Panc1 (cell line): ENCODE measurements at regions not wholly inside any gene's neighbourhood (a gene's known extent, or its start where the extent isn't known, plus 50 kb on each side); places are given as distances from the start of the nearest gene placed in this dataset.

Source experiments
- ATAC-seq: fragments of 200-7000 bp; cut with Tn5 transposase; 2 replicates; pipeline ENCODE4 v1.9.1; 2020; ENCODE audit warnings: mild to moderate bottlenecking, moderate library complexity
- BruUV-seq: library from RNA; stranded (reverse); fragments of 400-500 nt; replicated peaks from 2 replicates; lab custom pipeline; 2021; lab: Mats Ljungman, UMichigan
- CTCF ChIA-PET: fragments of 300-600 bp; sonication (Branson Sonifier 250); formaldehyde crosslinking; loops from one replicate; lab custom pipeline; 2022; ENCODE audit warnings: antibody characterized with exemption; lab: Charles Lee
- POLR2A ChIA-PET: fragments of 300-600 bp; sonication (Branson Sonifier 250); formaldehyde crosslinking; loops from one replicate; lab custom pipeline; 2022; ENCODE audit warnings: antibody characterized with exemption; lab: Charles Lee
- DNase-seq: peaks from one replicate; pipeline ENCODE4 v3.0.0-alpha.2; 2010; ENCODE audit warnings: low read depth, low spot score
- H3K27ac ChIP-seq: 2 replicates; pipeline ENCODE4 v1.5.1; 2011; ENCODE audit warnings: mild to moderate bottlenecking, low read length, inconsistent platforms
- H3K27me3 ChIP-seq: fragments of 200-500 bp; sonication (Bioruptor generic); 2 replicates; pipeline ENCODE4 v1.6.0; 2014; ENCODE audit warnings: low read length, inconsistent platforms; ENCODE audit not compliant: control insufficient read depth, insufficient read depth
- H3K36me3 ChIP-seq: fragments of 200-500 bp; sonication (Bioruptor generic); 2 replicates; pipeline ENCODE4 v1.5.1; 2014; ENCODE audit warnings: inconsistent platforms, mild to moderate bottlenecking, low read length, moderate library complexity; ENCODE audit not compliant: control insufficient read depth, insufficient read depth
- H3K4me1 ChIP-seq: 2 replicates; pipeline ENCODE4 v1.5.1; 2011; ENCODE audit warnings: inconsistent platforms, mild to moderate bottlenecking, low read length, moderate library complexity; ENCODE audit not compliant: control insufficient read depth, insufficient read depth
- H3K4me3 ChIP-seq, 2 experiments: 2 replicates each; pipeline ENCODE4 v1.5.1; 2011 to 2012; ENCODE audit warnings: low read depth in 2 of 2, low read length in 2 of 2, mild to moderate bottlenecking in 2 of 2, inconsistent platforms in 1 of 2, moderate library complexity in 1 of 2
- H3K9me3 ChIP-seq: fragments of 200-500 bp; sonication (Bioruptor generic); 2 replicates; pipeline ENCODE4 v1.5.1; 2014; ENCODE audit warnings: low read depth, mild to moderate bottlenecking, inconsistent platforms, low read length, moderate library complexity; ENCODE audit not compliant: control insufficient read depth, insufficient read depth
- POLR2AphosphoS5 ChIP-seq: IDR thresholded peaks from 2 replicates; pipeline ENCODE4 v1.6.1; 2012; ENCODE audit warnings: mild to moderate bottlenecking, low read depth, low read length, moderate library complexity
- TCF7L2 ChIP-seq: IDR thresholded peaks from 2 replicates; pipeline ENCODE4 v1.6.1; 2011; ENCODE audit warnings: mild to moderate bottlenecking, low read depth, low read length, inconsistent platforms
- in situ Hi-C: cut with HindIII; loops from 2 replicates; pipeline ENCODE4 v1.10.0; 2016; ENCODE audit warnings: low sequenced_read_pairs, low pct_unique_long_range_greater_than_20kb
- intact Hi-C: fragments of 100-400 bp; cut with micrococcal nuclease; formaldehyde crosslinking; loops from one replicate; pipeline ENCODE4 v1.10.0; 2022; ENCODE audit not compliant: unreplicated experiment
- TF ChIP-seq, protein P1 (sequence below), 2 experiments: IDR thresholded peaks; 2 replicates each; pipeline ENCODE4 v1.6.1; 2011 to 2012; ENCODE audit warnings: low read depth in 2 of 2, control low read depth in 1 of 2, low read length in 1 of 2, mild to moderate bottlenecking in 1 of 2, moderate library complexity in 1 of 2; ENCODE audit not compliant: insufficient read depth in 1 of 2
- TF ChIP-seq, protein P2 (sequence below): fragments of 450-650 bp; IDR thresholded peaks from 2 replicates; pipeline ENCODE4 v1.5.1; 2017; ENCODE audit warnings: mild to moderate bottlenecking

DNA sequence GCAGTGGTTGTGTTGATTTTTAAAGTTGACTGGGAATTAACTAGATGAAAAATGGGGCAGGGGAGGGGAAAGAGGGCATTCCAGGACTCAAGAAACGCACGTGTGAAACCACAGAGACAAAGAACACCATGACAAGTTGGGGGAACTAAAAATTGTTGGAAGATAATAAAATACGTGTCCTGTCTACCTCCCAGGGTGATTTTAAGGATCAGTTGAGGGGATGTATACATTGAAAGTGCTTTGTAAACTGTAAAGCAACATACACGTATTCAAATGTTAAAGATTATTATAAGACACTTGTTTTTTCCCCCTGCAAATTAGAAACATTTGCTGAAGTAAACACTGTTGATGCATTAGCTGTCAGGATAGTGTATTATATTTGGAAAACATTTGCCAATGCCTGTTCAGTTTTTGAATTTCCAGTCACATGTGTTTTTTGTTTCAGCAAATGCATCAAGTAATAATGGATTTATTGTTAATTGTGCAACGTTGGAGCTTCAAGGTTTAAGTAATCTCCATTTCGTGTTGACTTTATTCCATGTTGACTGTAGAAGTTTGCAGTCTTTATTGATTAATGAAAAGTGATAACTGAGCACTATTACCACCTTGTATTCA is 412.7 kb downstream of the ACTL7B start:
- CTCF ChIA-PET = no interaction called here
- POLR2A ChIA-PET = no interaction called here
- in situ Hi-C loops (no loop called here), intact Hi-C loops (no loop called here)
- Histone ChIP-seq H3K9me3 (no peaks in the 10 kb centered on the region), H3K27me3 (no peaks in the 10 kb centered on the region), H3K36me3 (no peaks in the 10 kb centered on the region), H3K4me3 (no peak overlapping the region), H3K4me1 (no peaks in the 10 kb centered on the region), H3K27ac (no peak overlapping the region)
- no peak for DNase-seq
- TF ChIP-seq, protein P1, sequence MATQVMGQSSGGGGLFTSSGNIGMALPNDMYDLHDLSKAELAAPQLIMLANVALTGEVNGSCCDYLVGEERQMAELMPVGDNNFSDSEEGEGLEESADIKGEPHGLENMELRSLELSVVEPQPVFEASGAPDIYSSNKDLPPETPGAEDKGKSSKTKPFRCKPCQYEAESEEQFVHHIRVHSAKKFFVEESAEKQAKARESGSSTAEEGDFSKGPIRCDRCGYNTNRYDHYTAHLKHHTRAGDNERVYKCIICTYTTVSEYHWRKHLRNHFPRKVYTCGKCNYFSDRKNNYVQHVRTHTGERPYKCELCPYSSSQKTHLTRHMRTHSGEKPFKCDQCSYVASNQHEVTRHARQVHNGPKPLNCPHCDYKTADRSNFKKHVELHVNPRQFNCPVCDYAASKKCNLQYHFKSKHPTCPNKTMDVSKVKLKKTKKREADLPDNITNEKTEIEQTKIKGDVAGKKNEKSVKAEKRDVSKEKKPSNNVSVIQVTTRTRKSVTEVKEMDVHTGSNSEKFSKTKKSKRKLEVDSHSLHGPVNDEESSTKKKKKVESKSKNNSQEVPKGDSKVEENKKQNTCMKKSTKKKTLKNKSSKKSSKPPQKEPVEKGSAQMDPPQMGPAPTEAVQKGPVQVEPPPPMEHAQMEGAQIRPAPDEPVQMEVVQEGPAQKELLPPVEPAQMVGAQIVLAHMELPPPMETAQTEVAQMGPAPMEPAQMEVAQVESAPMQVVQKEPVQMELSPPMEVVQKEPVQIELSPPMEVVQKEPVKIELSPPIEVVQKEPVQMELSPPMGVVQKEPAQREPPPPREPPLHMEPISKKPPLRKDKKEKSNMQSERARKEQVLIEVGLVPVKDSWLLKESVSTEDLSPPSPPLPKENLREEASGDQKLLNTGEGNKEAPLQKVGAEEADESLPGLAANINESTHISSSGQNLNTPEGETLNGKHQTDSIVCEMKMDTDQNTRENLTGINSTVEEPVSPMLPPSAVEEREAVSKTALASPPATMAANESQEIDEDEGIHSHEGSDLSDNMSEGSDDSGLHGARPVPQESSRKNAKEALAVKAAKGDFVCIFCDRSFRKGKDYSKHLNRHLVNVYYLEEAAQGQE (IDR thresholded peaks at IDR 0.05; ENCODE audit: insufficient read depth in 1 of 2, low read depth in 2 of 2, low read length in 1 of 2) = no peak
- no peak for TF ChIP-seq POLR2AphosphoS5
- TF ChIP-seq TCF7L2 = no peak
- ATAC-seq = no peak
- BruUV-seq = no TSS peak

DNA sequence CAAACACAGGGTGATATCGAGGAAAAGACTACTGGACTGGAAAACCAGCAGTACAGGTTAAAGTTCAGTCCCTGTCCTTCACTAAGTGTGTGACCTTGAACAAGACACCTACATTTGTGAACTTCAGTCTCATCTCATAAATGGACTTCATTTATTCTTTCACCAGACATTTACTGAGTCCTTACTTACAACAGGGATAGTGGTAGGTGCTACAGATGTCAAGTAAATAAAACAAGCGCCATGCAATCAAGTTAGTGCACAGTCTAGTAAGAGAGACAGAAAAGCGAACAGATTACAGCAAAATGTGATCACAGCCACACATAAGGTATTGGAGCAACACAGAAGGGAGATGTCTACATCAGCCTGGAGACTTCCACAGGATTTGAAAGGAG is 413.2 kb downstream of the ACTL7B start:
- no peaks in the 10 kb centered on the region for H3K27me3 ChIP-seq
- ATAC-seq (no peak), DNase-seq (no peak)
- POLR2A ChIA-PET = no interaction called here
- no TSS peak for BruUV-seq
- H3K27ac ChIP-seq = no peak overlapping the region
- no peaks in the 10 kb centered on the region for H3K9me3 ChIP-seq
- intact Hi-C loops = no loop called here
- in situ Hi-C loops = no loop called here
- H3K36me3 ChIP-seq = no peaks in the 10 kb centered on the region
- H3K4me3 ChIP-seq = no peak overlapping the region
- TF ChIP-seq TCF7L2 = no peak
- TF ChIP-seq, protein P2, sequence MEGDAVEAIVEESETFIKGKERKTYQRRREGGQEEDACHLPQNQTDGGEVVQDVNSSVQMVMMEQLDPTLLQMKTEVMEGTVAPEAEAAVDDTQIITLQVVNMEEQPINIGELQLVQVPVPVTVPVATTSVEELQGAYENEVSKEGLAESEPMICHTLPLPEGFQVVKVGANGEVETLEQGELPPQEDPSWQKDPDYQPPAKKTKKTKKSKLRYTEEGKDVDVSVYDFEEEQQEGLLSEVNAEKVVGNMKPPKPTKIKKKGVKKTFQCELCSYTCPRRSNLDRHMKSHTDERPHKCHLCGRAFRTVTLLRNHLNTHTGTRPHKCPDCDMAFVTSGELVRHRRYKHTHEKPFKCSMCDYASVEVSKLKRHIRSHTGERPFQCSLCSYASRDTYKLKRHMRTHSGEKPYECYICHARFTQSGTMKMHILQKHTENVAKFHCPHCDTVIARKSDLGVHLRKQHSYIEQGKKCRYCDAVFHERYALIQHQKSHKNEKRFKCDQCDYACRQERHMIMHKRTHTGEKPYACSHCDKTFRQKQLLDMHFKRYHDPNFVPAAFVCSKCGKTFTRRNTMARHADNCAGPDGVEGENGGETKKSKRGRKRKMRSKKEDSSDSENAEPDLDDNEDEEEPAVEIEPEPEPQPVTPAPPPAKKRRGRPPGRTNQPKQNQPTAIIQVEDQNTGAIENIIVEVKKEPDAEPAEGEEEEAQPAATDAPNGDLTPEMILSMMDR = no peak
- TF ChIP-seq, protein P1 (IDR thresholded peaks at IDR 0.05; ENCODE audit: insufficient read depth in 1 of 2, low read depth in 2 of 2, low read length in 1 of 2) = no peak
- CTCF ChIA-PET = no interaction called here
- no peaks in the 10 kb centered on the region for H3K4me1 ChIP-seq
